Type B pancreatic cell (in vitro differentiated cells): ENCODE measurements at regions not wholly inside any gene's neighbourhood (a gene's known extent, or its start where the extent isn't known, plus 50 kb on each side); places are given as distances from the start of the nearest gene placed in this dataset.

Source experiments
- DNase-seq: peaks from one replicate; pipeline ENCODE4 v3.0.0; 2021; ENCODE audit warnings: mixed read lengths; ENCODE audit not compliant: unreplicated experiment; ENCODE audit errors: extremely low spot score
- H3K27ac Mint-ChIP-seq: 2 replicates; pipeline ENCODE4 v1.8.0; 2021; ENCODE audit warnings: mild to moderate bottlenecking, mixed read lengths
- H3K27me3 Mint-ChIP-seq: 2 replicates; pipeline ENCODE4 v1.8.0; 2021; ENCODE audit warnings: mixed read lengths
- H3K36me3 Mint-ChIP-seq: 2 replicates; pipeline ENCODE4 v1.8.0; 2021; ENCODE audit warnings: mixed read lengths
- H3K4me1 Mint-ChIP-seq: one replicate; pipeline ENCODE4 v1.8.0; 2021; ENCODE audit warnings: mixed read lengths; ENCODE audit not compliant: unreplicated experiment
- H3K4me3 Mint-ChIP-seq: 2 replicates; pipeline ENCODE4 v1.8.0; 2021; ENCODE audit warnings: mild to moderate bottlenecking, mixed read lengths
- H3K9me3 Mint-ChIP-seq: 2 replicates; pipeline ENCODE4 v1.8.0; 2021; ENCODE audit warnings: mixed read lengths
- TF ChIP-seq, protein P1 (sequence below): fragments of 200-600 bp; sonication (generic); conservative IDR thresholded peaks from 2 replicates; pipeline ENCODE4 v1.5.0; 2021; ENCODE audit warnings: antibody characterized with exemption, mild to moderate bottlenecking

DNA sequence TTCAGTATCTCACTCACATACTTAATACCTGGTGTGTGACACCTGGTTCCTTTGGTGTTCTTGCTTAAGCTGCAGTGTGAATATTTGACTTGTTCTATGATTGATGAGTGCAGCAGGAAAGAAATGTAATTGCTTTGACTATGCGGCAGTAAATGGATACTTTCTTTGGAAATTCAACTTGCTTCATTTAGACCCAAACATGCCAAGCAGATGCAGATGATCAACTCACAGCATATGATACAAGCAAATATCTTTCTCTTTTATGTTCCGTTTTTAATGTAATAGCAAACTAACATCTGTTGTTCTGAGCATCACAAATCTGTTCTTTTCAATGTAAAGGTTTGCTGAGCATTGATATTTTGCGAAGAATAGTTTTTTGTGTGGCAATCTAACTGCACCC is 549.5 kb downstream of the C4orf33 start:
- TF ChIP-seq, protein P1, sequence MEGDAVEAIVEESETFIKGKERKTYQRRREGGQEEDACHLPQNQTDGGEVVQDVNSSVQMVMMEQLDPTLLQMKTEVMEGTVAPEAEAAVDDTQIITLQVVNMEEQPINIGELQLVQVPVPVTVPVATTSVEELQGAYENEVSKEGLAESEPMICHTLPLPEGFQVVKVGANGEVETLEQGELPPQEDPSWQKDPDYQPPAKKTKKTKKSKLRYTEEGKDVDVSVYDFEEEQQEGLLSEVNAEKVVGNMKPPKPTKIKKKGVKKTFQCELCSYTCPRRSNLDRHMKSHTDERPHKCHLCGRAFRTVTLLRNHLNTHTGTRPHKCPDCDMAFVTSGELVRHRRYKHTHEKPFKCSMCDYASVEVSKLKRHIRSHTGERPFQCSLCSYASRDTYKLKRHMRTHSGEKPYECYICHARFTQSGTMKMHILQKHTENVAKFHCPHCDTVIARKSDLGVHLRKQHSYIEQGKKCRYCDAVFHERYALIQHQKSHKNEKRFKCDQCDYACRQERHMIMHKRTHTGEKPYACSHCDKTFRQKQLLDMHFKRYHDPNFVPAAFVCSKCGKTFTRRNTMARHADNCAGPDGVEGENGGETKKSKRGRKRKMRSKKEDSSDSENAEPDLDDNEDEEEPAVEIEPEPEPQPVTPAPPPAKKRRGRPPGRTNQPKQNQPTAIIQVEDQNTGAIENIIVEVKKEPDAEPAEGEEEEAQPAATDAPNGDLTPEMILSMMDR = no peak
- H3K27ac Mint-ChIP-seq = no peak overlapping the region
- H3K36me3 Mint-ChIP-seq = no peaks in the 10 kb centered on the region
- DNase-seq = no peak
- no peak overlapping the region for H3K4me3 Mint-ChIP-seq
- H3K27me3 Mint-ChIP-seq = no peaks in the 10 kb centered on the region
- no peaks in the 10 kb centered on the region for H3K9me3 Mint-ChIP-seq
- H3K4me1 Mint-ChIP-seq = no peaks in the 10 kb centered on the region

DNA sequence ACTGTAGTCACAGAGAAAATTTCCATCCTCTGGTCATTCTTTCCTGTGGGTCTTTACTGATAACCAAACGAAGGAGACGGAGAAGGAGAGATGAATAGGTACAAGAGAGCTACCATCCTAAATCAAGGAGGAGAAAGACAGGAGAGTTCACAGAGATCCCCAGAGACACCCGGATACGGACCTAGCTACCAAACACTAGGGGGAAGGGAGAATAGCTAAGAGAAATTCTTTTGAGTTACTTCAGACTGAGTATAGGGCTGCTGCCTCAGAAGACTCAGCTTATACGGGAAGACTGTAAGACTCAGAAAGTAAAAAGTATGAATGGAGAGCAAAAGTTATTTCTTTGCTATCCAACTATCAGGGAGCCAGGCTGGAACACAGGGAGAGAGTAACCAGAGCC is 572.1 kb downstream of the C4orf33 start:
- H3K9me3 Mint-ChIP-seq = no peaks in the 10 kb centered on the region

DNA sequence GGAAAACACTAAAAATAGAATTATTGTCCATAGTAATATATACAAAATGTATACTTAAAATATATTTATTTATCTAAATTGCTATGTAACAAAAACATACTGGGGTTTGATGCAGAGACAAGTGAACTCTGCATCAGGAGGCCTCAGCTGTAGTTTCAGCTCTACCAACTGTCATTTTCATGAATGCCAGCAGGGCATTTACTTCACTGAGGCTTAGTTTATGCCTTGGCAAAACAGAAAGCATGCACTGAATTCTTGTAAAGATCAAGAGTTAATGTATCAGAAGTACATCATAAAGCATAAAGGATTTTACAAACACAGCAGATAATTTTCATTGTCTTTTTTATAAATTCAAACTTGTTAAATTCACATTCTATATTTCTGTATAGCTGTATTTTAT is 577.0 kb downstream of the C4orf33 start:
- Mint-ChIP-seq H3K27ac (no peak overlapping the region), H3K9me3 (peaks cover 6% of the 10 kb centered on the region), H3K4me3 (no peak overlapping the region), H3K27me3 (no peaks in the 10 kb centered on the region), H3K4me1 (no peaks in the 10 kb centered on the region), H3K36me3 (no peaks in the 10 kb centered on the region)
- TF ChIP-seq, protein P1 = peak; percentile 42
- DNase-seq = no peak

More for the DNA sequence above, 572.1 kb downstream of the C4orf33 start:
- Mint-ChIP-seq H3K27ac (no peak overlapping the region), H3K27me3 (no peaks in the 10 kb centered on the region), H3K4me3 (no peak overlapping the region), H3K36me3 (no peaks in the 10 kb centered on the region), H3K4me1 (no peaks in the 10 kb centered on the region)
- no peak for DNase-seq
- TF ChIP-seq, protein P1 = no peak

DNA sequence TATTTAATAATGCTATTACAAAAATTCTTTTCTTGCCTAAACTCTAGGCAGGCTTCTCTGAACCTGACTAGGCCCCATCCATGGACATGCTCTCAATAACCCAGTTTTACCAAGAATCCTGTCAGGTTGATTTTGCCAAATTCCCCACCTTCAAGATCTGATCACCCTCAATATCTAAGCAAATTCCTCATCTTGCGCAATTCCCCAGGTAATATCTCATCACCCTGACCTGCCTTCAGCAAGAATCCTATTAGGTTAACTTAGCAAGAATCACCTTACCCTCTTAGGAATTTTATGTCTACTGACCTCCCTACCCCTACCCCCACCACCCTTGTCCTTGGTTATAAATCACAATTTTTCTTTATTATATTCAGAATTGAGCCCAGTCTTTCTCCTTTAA is 579.1 kb downstream of the C4orf33 start:
- Mint-ChIP-seq H3K36me3 (no peaks in the 10 kb centered on the region), H3K9me3 (peaks cover 6% of the 10 kb centered on the region), H3K27ac (no peak overlapping the region), H3K4me3 (no peak overlapping the region), H3K4me1 (no peaks in the 10 kb centered on the region), H3K27me3 (no peaks in the 10 kb centered on the region)
- no peak for DNase-seq
- TF ChIP-seq, protein P1 = no peak

DNA sequence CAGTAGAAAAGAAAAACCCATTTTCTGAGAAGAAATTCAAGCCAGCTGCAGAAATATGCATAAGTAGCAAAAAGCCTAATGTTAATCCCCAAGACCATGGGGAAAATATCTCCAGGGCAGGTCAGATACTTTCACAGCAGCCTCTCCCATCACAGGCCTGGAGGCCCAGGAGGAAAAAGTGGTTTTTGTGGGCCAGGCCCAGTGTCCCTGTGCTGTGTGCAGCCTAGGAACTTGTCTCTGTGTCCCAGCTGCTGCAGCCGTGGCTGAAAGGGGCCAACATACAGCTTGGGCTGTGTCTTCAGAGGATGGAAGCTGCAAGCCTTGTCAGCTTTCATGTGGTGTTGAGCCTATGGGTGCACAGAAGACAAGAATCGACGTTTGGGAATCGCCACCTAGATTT is 581.0 kb downstream of the C4orf33 start:
- peaks cover 6% of the 10 kb centered on the region for H3K9me3 Mint-ChIP-seq
- H3K27me3 Mint-ChIP-seq = no peaks in the 10 kb centered on the region
- H3K4me1 Mint-ChIP-seq = no peaks in the 10 kb centered on the region
- H3K27ac Mint-ChIP-seq = no peak overlapping the region
- H3K36me3 Mint-ChIP-seq = no peaks in the 10 kb centered on the region
- no peak overlapping the region for H3K4me3 Mint-ChIP-seq
- TF ChIP-seq, protein P1 = no peak
- no peak for DNase-seq

DNA sequence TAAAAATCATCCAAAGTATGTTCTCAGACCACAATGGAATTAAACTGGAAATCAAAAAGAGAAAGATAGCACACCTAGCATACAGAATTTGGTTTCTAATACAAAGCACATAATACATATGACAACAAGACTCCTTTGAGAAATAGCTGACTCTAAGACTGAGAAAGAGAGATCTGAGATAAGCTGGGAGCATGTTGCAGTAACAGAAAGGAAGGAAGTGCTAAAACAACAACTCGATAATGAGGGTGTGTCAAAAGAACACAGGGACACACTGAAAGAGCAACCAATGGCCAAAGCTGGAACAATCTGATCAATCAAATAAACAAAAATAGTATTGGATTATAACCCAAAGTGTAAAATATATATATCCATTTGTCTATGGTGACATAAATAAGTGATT is 586.6 kb downstream of the C4orf33 start:
- Mint-ChIP-seq H3K27ac (no peak overlapping the region), H3K36me3 (no peaks in the 10 kb centered on the region), H3K27me3 (no peaks in the 10 kb centered on the region), H3K4me3 (no peak overlapping the region), H3K9me3 (no peaks in the 10 kb centered on the region), H3K4me1 (no peaks in the 10 kb centered on the region)
- TF ChIP-seq, protein P1 = no peak
- no peak for DNase-seq
